ENCODE measurements at regions not wholly inside any gene's neighbourhood (a gene's known extent, or its start where the extent isn't known, plus 50 kb on each side); places are given as distances from the start of the nearest gene placed in this dataset.

- in situ Hi-C loops (cut with MboI; ENCODE audit: low pct_unique_long_range_greater_than_20kb, low sequenced_read_pairs, unreplicated experiment): no loop called here
- no peak for DNase-seq (ENCODE audit: low spot score)
- TF ChIP-seq CTCF (IDR thresholded peaks at IDR 0.05; ENCODE audit: extremely low read depth, insufficient read depth, missing control alignments): no peak
Measured at GRCh38 chr1:198903621-198904020, 264.8 kb downstream of the PTPRC start.

GRCh38 chr1:198904321-198904720 lies 265.5 kb downstream of the PTPRC start:
- in situ Hi-C loops (cut with MboI; ENCODE audit: low pct_unique_long_range_greater_than_20kb, low sequenced_read_pairs, unreplicated experiment): no loop called here
- no peak for DNase-seq (ENCODE audit: low spot score)
- TF ChIP-seq CTCF (IDR thresholded peaks at IDR 0.05; ENCODE audit: extremely low read depth, insufficient read depth, missing control alignments): no peak

GRCh38 chr1:198906739-198907422 lies 268.0 kb downstream of the PTPRC start:
- no peak for DNase-seq (ENCODE audit: low spot score)
- TF ChIP-seq CTCF (IDR thresholded peaks at IDR 0.05; ENCODE audit: extremely low read depth, insufficient read depth, missing control alignments): no peak
- in situ Hi-C loops (cut with MboI; ENCODE audit: low pct_unique_long_range_greater_than_20kb, low sequenced_read_pairs, unreplicated experiment): no loop called here

GRCh38 chr1:198907423-198907746 lies 268.5 kb downstream of the PTPRC start:
- no peak for DNase-seq (ENCODE audit: low spot score)
- TF ChIP-seq CTCF (IDR thresholded peaks at IDR 0.05; ENCODE audit: extremely low read depth, insufficient read depth, missing control alignments): no peak
- in situ Hi-C loops (cut with MboI; ENCODE audit: low pct_unique_long_range_greater_than_20kb, low sequenced_read_pairs, unreplicated experiment): no loop called here

GRCh38 chr1:198908995-198909394 lies 270.2 kb downstream of the PTPRC start:
- no peak for TF ChIP-seq CTCF (IDR thresholded peaks at IDR 0.05; ENCODE audit: extremely low read depth, insufficient read depth, missing control alignments)
- in situ Hi-C loops (cut with MboI; ENCODE audit: low pct_unique_long_range_greater_than_20kb, low sequenced_read_pairs, unreplicated experiment): no loop called here
- no peak for DNase-seq (ENCODE audit: low spot score)

GRCh38 chr1:198909973-198910372 lies 271.1 kb downstream of the PTPRC start:
- in situ Hi-C loops (cut with MboI; ENCODE audit: low pct_unique_long_range_greater_than_20kb, low sequenced_read_pairs, unreplicated experiment): no loop called here
- TF ChIP-seq CTCF (IDR thresholded peaks at IDR 0.05; ENCODE audit: extremely low read depth, insufficient read depth, missing control alignments): no peak

GRCh38 chr1:198910816-198911215 lies 272.0 kb downstream of the PTPRC start:
- TF ChIP-seq CTCF (IDR thresholded peaks at IDR 0.05; ENCODE audit: extremely low read depth, insufficient read depth, missing control alignments): no peak
- in situ Hi-C loops (cut with MboI; ENCODE audit: low pct_unique_long_range_greater_than_20kb, low sequenced_read_pairs, unreplicated experiment): no loop called here
- no peak for DNase-seq (ENCODE audit: low spot score)

More at GRCh38 chr1:198909973-198910372, 271.1 kb downstream of the PTPRC start:
- no peak for DNase-seq (ENCODE audit: low spot score)

All from GM13977 (cell line).